ENCODE measurements at regions not wholly inside any gene's neighbourhood (a gene's known extent, or its start where the extent isn't known, plus 50 kb on each side); places are given as distances from the start of the nearest gene placed in this dataset.

- H3K27me3 ChIP-seq: no peaks in the 10 kb centered on the region
- no peak overlapping the region for H3K4me3 ChIP-seq
- no peaks in the 10 kb centered on the region for H3K36me3 ChIP-seq
- no peaks in the 10 kb centered on the region for H3K9me3 ChIP-seq
- no peak overlapping the region for H3K27ac ChIP-seq
- DNase-seq (ENCODE audit: low spot score in 2 of 2): no peak
- no peak for TF ChIP-seq CTCF (IDR thresholded peaks at IDR 0.05)
- intact Hi-C loops (cut with DNase I): no loop called here
- no peaks in the 10 kb centered on the region for H3K4me1 ChIP-seq
Measured at GRCh38 chr3:104779324-104779723, 587.4 kb upstream of the ALCAM start.

- no peak overlapping the region for H3K27ac ChIP-seq
- H3K4me3 ChIP-seq: no peak overlapping the region
- no peaks in the 10 kb centered on the region for H3K36me3 ChIP-seq
- intact Hi-C loops (cut with DNase I): no loop called here
- no peak for DNase-seq (ENCODE audit: low spot score in 2 of 2)
- no peaks in the 10 kb centered on the region for H3K27me3 ChIP-seq
- TF ChIP-seq CTCF (IDR thresholded peaks at IDR 0.05): no peak
- no peaks in the 10 kb centered on the region for H3K4me1 ChIP-seq
- no peaks in the 10 kb centered on the region for H3K9me3 ChIP-seq
Measured at GRCh38 chr3:104781112-104781511, 585.6 kb upstream of the ALCAM start.

- Histone ChIP-seq H3K27ac (no peak overlapping the region), H3K36me3 (no peaks in the 10 kb centered on the region), H3K4me1 (no peaks in the 10 kb centered on the region), H3K9me3 (no peaks in the 10 kb centered on the region), H3K4me3 (no peak overlapping the region), H3K27me3 (no peaks in the 10 kb centered on the region)
- TF ChIP-seq CTCF (IDR thresholded peaks at IDR 0.05): no peak
- no peak for DNase-seq (ENCODE audit: low spot score in 2 of 2)
- intact Hi-C loops (cut with DNase I): no loop called here
Measured at GRCh38 chr3:104785947-104786346, 580.8 kb upstream of the ALCAM start.

GRCh38 chr3:104787306-104787705 is 579.4 kb upstream of the ALCAM start:
- TF ChIP-seq CTCF (IDR thresholded peaks at IDR 0.05): no peak
- Histone ChIP-seq H3K36me3 (no peaks in the 10 kb centered on the region), H3K4me3 (no peak overlapping the region), H3K4me1 (no peaks in the 10 kb centered on the region), H3K27ac (no peak overlapping the region), H3K27me3 (no peaks in the 10 kb centered on the region), H3K9me3 (no peaks in the 10 kb centered on the region)
- intact Hi-C loops (cut with DNase I): no loop called here
- no peak for DNase-seq (ENCODE audit: low spot score in 2 of 2)

GRCh38 chr3:104788807-104789206 is 577.9 kb upstream of the ALCAM start:
- intact Hi-C loops (cut with DNase I): no loop called here
- Histone ChIP-seq H3K9me3 (no peaks in the 10 kb centered on the region), H3K27me3 (no peaks in the 10 kb centered on the region), H3K27ac (no peak overlapping the region), H3K36me3 (no peaks in the 10 kb centered on the region), H3K4me1 (no peaks in the 10 kb centered on the region), H3K4me3 (no peak overlapping the region)
- no peak for DNase-seq (ENCODE audit: low spot score in 2 of 2)
- no peak for TF ChIP-seq CTCF (IDR thresholded peaks at IDR 0.05)

GRCh38 chr3:104791331-104791730 is 575.4 kb upstream of the ALCAM start:
- H3K4me1 ChIP-seq: no peaks in the 10 kb centered on the region
- TF ChIP-seq CTCF (IDR thresholded peaks at IDR 0.05): no peak
- no peaks in the 10 kb centered on the region for H3K9me3 ChIP-seq
- intact Hi-C loops (cut with DNase I): no loop called here
- no peaks in the 10 kb centered on the region for H3K27me3 ChIP-seq
- H3K36me3 ChIP-seq: no peaks in the 10 kb centered on the region
- no peak overlapping the region for H3K27ac ChIP-seq
- no peak overlapping the region for H3K4me3 ChIP-seq
- DNase-seq (ENCODE audit: low spot score in 2 of 2): no peak

All from ascending aorta (tissue), 2 donors.